ENCODE measurements at regions not wholly inside any gene's neighbourhood (a gene's known extent, or its start where the extent isn't known, plus 50 kb on each side); places are given as distances from the start of the nearest gene placed in this dataset.
"Not testable (repeated sequence)": the region's sequence is repeated elsewhere in the genome, so short reads cannot be mapped to it uniquely, and the experiment has no call there.

- no peak for FAIRE-seq
- DNase-seq (ENCODE audit: insufficient read length, low spot score) = no peak
Observed at GRCh38 chr9:129459547-129460322, 161.2 kb downstream of the C9orf50 start.

- FAIRE-seq = no peak
Observed at GRCh38 chr9:129458663-129459546, 162.0 kb downstream of the C9orf50 start.

GRCh38 chr9:129458155-129458661 lies 162.7 kb downstream of the C9orf50 start:
- DNase-seq (ENCODE audit: insufficient read length, low spot score) (peak; percentile 53), FAIRE-seq (peak; percentile 76)

More at GRCh38 chr9:129458663-129459546, 162.0 kb downstream of the C9orf50 start:
- DNase-seq (ENCODE audit: insufficient read length, low spot score) = no peak

GRCh38 chr9:129457325-129457779 lies 163.5 kb downstream of the C9orf50 start:
- FAIRE-seq = no peak

GRCh38 chr9:129456549-129457324 lies 164.2 kb downstream of the C9orf50 start:
- no peak for DNase-seq (ENCODE audit: insufficient read length, low spot score)

More at GRCh38 chr9:129457325-129457779, 163.5 kb downstream of the C9orf50 start:
- DNase-seq (ENCODE audit: insufficient read length, low spot score) = no peak

GRCh38 chr9:129455151-129455995 lies 165.5 kb downstream of the C9orf50 start:
- no peak for DNase-seq (ENCODE audit: insufficient read length, low spot score)
- FAIRE-seq = no peak

More at GRCh38 chr9:129456549-129457324, 164.2 kb downstream of the C9orf50 start:
- FAIRE-seq = no peak

GRCh38 chr9:129454467-129455067 lies 166.3 kb downstream of the C9orf50 start:
- no peak for FAIRE-seq
- DNase-seq (ENCODE audit: insufficient read length, low spot score) = no peak

- DNase-seq (ENCODE audit: insufficient read length, low spot score) (no peak), FAIRE-seq (no peak)
Observed at GRCh38 chr9:129453734-129454133, 167.2 kb downstream of the C9orf50 start.

GRCh38 chr9:129451669-129452068 lies 169.2 kb downstream of the C9orf50 start:
- FAIRE-seq (no peak), DNase-seq (ENCODE audit: insufficient read length, low spot score) (no peak)

- DNase-seq (ENCODE audit: insufficient read length, low spot score) (no peak), FAIRE-seq (no peak)
Observed at GRCh38 chr9:129451089-129451656, 169.7 kb downstream of the C9orf50 start.

GRCh38 chr9:129449066-129449465 lies 171.8 kb downstream of the C9orf50 start:
- FAIRE-seq (no peak), DNase-seq (ENCODE audit: insufficient read length, low spot score) (no peak)

- DNase-seq (ENCODE audit: insufficient read length, low spot score) (no peak), FAIRE-seq (no peak)
Observed at GRCh38 chr9:129446828-129447550, 173.9 kb downstream of the C9orf50 start.

GRCh38 chr9:129445794-129446306 lies 175.1 kb downstream of the C9orf50 start:
- DNase-seq (ENCODE audit: insufficient read length, low spot score) = no peak
- FAIRE-seq = no peak

GRCh38 chr9:129443515-129444164 lies 177.3 kb downstream of the C9orf50 start:
- DNase-seq (ENCODE audit: insufficient read length, low spot score) = not testable (repeated sequence)

GRCh38 chr9:129442803-129443511 lies 177.9 kb downstream of the C9orf50 start:
- no peak for FAIRE-seq
- DNase-seq (ENCODE audit: insufficient read length, low spot score) = no peak

More at GRCh38 chr9:129443515-129444164, 177.3 kb downstream of the C9orf50 start:
- not testable (repeated sequence) for FAIRE-seq

GRCh38 chr9:129441852-129442251 lies 179.0 kb downstream of the C9orf50 start:
- DNase-seq (ENCODE audit: insufficient read length, low spot score) (no peak), FAIRE-seq (no peak)
